ENCODE measurements at regions not wholly inside any gene's neighbourhood (a gene's known extent, or its start where the extent isn't known, plus 50 kb on each side); places are given as distances from the start of the nearest gene placed in this dataset.
"Not testable (repeated sequence)": the region's sequence is repeated elsewhere in the genome, so short reads cannot be mapped to it uniquely, and the experiment has no call there.

DNA sequence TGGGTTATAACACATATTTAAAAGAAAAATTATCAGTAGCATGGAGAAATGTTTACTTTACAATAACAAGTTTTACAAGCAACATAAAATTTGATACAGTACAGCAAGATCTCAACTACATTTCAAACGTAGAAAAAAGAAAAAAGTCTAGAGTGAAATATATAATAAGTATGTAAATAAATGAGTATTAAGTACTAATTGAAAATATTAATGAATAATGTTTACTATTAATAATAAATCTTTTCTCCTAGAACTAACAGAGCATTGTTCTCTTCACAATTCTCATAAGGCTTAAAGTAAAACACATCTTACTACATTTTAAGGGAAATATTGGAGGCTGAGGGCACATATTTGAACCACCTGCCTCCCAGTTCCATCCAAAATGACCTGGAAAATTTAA, 72.1 kb downstream of the TMEM212 start:
- DNase-seq: no peak
- intact Hi-C loops (cut with DNase I): no loop called here
- ATAC-seq: no peak

DNA sequence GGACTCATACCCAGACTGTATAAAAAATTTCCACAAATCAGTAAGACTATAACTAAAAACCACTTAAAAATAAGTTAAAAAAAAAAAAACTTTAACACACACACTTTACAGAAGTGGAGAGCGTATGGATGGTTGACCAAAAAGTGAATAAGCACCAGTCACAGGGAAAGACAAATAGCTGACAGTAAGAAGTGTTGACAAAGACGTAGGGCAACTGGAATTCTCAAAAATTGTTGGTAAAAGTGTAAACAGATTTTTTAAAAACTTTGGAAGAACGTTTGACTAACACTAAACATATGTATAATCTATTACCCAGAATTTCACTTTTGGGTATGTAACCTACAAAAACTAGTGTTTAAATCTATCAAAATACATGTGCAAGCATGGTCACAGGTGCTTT, 73.7 kb downstream of the TMEM212 start:
- DNase-seq (no peak), ATAC-seq (no peak)
- intact Hi-C loops (cut with DNase I): no loop called here

DNA sequence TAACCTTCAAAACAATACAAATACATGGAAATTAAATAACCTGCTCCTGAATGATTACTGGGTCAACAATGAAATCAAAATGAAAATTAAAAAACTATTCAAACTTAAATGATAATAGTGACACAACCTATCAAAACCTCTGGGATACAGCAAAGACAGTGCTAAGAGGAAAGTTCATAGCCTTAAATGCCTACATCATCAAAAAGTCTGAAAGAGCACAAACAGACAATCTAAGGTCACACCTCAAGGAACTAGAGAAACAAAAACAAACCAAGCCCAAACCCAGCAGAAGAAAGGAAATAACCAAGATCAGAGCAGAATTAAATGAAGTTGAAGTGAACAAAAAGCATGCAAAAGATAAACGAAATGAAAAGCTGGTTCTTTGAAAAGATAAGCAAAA, 79.5 kb downstream of the TMEM212 start:
- intact Hi-C loops (cut with DNase I): not testable (repeated sequence)

DNA sequence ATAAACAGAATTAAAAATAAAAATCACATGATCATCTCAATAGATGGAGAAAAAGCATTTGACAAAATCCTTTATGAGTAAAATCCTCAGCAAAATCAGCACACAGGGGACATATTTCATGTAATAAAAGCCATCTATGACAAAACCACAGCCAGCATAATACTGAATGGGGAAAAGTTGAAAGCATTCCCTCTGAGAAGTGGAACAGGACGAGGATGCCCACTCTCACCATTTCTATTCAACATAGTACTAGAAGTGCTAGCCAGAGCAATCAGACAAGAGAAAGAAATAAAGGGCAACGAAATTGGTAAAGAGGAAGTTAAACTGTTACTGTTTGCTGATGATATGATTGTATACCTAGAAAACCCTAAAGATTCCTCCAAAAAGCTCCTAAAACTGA, 80.5 kb downstream of the TMEM212 start:
- ATAC-seq; intact Hi-C loops (cut with DNase I); DNase-seq: not testable (repeated sequence)

More for the DNA sequence above, 79.5 kb downstream of the TMEM212 start:
- not testable (repeated sequence) for DNase-seq, ATAC-seq

DNA sequence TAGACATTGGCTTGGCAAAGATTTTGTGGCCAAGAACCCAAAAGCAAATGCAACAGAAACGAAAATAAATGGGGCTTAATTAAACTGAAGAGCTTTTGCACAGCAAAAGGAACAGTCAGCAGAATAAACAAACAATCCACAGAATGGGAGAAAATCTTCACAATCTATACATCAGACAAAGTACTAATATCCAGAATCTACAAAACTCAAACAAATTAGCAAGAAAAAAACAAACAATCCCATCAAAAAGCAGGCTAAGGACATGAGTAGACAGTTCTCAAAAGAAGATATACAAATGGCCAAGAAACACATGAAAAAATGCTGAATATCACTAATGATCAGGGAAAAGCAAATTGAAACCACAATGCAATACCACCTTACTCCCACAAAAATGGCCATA, 81.7 kb downstream of the TMEM212 start:
- DNase-seq; ATAC-seq; intact Hi-C loops (cut with DNase I): not testable (repeated sequence)

DNA sequence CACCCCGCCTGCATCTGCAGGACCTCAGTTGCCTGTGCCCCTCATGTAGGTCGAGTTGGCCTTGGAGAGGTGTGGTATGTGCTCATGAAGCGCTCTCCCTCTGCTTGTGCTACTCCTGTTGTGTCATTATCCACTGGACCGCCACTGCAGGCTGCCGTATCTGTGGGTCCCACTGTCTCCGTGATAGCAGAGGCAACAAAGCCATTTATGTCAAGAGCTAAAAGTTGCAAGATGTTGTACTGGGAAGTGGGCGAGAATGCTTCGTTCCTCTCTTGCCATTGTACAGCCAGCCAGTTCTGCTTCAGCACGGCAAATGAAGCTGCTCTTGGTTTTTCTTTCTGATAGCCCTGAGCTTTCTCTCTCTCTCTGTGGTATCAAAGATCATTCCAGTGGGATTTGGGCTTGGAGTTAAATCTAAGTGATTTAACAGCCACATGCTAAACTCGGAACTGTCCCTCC, 89.0 kb downstream of the TMEM212 start:
- DNase-seq: no peak
- intact Hi-C loops (cut with DNase I): no loop called here
- no peak for ATAC-seq

DNA sequence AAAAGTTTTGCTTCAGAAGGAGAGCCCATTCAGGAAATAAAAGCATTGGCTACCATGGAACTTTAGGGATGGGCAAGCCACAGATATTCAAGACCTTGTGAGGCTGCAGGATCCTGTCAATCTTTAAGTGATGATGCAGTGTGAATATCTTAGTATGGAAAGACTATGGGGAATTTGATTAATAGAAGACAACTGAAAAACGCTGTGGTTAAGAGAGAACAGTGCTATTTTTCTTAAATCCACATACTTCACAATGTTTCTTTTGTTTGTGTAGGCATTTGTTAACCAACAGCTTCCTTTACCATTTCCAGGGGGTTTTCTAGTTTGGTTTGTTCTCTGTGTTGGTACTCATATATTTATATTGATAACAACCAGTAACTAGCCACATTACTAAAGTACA, 90.3 kb downstream of the TMEM212 start:
- ATAC-seq: no peak
- intact Hi-C loops (cut with DNase I): no loop called here
- no peak for DNase-seq

DNA sequence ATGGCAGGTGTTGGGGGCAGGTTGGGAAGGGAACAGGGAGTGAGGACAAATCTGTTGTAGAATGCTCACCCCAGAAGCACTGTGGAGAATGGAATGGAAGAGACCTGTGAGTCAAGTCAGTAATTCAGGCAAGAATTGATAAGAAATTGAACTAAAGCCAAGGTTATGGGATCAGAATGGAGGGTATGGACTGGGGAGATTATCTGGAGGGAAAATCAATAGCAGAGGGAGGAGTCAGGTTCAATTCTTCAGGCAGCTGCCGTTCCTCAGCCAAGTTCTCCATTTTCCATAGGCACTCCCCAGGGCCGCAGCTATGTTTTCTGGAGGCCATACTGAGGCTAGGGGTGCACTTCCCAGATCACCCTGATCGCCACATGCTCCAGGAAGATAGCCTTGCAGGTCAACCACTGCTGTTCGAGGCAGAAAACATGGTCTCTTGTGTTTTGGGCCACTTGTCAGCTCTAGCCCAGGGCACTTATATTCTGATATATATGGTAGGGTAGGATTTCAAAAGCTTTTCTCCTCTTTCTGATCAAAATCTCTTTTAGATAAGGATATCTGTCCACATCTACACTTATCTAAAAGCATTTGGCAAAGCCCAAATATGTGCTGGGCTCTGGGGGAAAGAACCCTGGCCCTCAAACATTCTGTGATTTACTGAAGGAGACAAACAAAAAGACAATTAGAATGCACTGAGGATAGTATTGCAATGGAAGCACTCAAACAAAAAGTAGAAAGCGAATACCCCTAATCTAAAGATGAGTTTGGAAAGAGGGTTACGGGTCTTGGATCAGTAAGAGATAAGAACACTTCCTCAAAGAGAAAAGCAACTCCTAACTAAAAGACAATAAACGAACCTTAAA, 92.3 kb downstream of the TMEM212 start:
- DNase-seq (no peak), ATAC-seq (no peak)
- intact Hi-C loops (cut with DNase I): no loop called here

DNA sequence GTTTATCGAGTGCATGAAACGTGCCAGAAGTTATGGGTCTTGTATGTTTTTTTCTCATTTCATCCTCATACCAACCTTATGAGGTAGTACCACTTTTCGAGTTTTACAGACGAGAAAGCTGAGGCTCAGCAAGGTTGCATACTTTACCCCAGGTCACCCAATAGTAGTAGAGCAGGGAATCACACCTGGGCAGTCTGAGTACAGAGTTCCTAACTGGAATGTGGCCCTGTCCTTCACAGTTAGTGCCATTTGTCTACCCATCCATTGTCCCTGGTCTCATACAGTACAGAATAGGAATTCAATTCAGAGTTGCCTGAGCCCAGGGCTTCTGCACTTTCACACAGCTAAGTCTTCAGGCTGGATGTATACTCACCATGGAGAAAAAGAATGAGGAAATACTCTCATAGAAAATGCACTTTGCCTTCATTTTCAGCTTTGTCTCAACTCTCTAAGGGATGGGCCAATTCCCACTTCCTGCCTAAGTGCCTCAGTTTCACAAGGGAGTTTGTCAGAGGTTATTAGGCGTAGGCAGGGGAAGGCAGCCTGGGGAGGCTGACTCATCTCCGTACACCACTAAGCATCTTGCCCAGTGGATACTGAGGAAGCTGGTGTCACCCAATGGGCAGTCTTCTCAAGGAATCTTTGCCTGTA, 93.2 kb downstream of the TMEM212 start:
- ATAC-seq: peak; percentile 77 to 79
- intact Hi-C loops (cut with DNase I): no loop called here
- no peak for DNase-seq

DNA sequence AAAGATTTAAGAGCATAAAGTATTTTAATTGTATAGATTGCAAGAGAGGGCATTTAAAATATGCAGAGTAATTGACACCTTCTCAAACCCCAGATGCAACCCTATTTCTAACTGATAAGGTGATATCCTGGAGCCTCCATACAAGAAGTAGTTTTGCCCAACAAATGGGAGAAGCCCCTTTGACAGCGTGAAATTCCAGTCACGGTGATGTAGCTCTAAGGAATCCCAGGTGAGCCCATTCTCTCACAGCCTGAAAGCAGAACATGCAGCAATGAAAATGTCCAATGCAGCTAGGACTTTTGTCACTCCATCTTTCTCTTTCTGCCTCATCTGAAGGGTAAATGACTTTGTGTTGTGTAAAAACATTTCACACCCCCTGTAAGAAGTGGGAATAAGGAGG, 96.4 kb downstream of the TMEM212 start:
- ATAC-seq (no peak), DNase-seq (no peak)
- intact Hi-C loops (cut with DNase I): no loop called here

DNA sequence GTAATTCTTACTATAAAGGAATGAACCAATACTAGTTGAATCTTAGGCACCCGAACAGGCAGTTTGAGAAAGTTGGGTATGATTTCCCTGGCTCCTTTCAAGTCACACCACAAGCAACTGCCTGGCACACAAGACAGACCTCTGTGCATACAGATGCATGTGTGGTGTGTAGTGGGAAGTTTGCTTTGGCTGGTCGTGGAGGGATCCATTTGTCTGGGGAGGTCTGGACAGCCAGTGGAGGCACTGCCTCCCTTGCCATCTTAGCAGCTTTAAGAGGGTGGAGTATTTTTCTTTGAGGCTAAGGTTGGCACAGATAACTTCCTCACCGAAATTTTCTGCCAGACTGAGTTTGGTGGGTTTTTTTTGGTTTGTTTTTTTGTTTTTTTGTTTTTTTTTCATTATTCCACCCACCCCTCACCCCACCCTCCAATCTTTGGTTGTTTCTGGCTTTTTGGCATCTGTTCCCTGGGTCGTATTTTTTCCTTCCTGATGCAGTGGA, 97.1 kb downstream of the TMEM212 start:
- intact Hi-C loops (cut with DNase I): no loop called here
- no peak for DNase-seq
- ATAC-seq: peak in 1 of 2 donors; percentile 27

DNA sequence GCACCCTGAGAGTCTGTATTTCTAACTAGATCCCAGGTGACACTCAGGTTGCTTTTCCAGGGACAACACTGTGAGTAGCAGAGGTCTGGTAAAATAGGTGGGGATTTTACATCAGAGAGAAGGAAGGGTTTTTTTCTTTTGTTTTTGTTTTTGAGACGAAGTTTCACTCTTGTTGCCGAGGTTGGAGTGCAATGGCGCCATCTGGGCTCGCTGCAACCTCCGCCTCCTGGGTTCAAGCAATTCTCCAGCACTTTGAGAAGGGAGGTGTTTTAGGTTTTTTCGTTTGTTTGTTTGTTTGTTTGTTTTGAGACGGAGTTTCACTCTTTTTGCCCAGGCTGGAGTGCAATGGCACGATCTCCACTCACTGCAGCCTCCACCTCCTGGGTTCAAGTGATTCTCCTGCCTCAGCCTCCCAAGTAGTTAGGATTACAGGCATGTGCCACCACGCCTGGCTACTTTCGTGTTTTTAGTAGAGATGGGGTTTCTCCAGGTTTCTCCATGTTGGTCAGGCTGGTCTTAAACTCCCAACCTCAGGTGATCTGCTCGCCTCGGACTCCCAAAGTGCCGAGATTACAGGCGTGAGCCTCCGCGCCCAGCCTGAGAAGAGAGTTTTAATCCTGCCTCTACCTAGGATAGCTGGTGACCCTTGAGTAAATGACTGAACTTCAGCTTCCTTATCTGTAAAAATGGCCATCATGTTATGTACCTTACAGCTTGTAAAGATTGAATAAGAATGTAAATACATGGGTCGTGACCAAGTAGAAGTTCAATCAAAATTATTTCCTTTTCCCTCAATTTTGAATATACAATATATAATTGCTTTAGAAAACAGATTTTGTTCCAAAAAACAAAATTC, 95.9 kb upstream of the FNDC3B start:
- no peak for ATAC-seq
- intact Hi-C loops (cut with DNase I): no loop called here

DNA sequence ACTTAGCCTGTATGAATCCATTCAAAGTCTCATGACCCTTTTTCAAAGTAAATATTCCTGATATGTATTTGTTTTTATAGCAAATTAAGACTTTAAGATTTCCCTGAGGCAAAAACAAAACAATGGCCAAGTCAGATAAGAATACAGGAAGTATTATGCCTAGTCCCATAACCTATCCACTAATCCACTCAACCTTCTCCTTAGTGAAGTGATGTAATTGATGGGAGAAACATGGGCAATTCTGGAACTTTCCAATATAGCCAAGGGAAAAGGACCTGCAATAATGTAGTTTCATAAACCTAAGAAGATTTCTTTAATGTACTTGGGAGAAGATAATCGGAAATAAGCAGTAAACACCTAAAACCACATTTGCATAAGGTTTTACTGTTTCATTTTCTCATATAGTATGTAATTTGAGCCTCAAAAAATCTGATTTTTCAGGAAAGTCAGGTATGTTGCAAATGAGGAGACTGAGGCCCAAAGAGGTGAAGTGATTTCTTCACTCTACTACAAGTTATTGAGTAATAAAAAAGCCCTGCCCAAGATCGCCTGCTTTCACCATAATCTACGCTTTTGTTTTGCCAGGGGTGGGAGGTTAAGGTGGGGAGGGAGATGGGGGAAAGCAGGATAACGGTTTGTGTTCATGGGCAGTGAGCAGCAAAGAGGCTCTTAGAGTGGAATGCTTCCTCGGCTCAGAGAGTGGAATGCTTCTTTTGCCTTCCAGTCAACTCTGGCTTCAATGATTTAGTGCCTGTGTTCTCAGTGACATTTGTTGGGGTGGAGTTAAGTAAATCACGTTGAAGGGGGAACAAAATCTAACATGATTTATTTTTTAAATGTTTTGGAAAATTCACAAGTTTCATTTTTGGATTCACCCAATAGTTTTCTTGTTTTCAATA, 95.0 kb upstream of the FNDC3B start:
- ATAC-seq: peak in 1 of 2 donors; percentile 41
- intact Hi-C loops (cut with DNase I): no loop called here
- no peak for DNase-seq

More for the DNA sequence above, 95.9 kb upstream of the FNDC3B start:
- DNase-seq: no peak

DNA sequence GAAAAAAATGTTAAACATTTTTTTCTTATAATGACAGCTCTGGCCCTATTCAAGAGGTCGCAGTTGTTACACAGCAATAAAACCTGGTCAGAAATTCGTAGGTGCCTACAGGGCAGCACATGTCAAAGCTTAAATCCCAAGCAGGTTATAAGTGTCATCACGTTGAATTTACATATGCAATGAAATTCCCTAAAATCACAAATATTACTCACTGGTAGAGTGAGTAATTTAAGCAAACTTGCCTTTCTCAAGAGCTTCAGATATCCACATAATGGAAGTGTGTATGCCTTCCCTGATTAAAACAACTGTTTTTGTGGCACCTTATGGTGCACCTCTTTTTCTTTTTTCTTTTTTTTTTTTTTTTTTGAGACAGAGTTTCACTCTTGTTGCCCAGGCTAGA, 90.7 kb upstream of the FNDC3B start:
- ATAC-seq (no peak), DNase-seq (no peak)
- intact Hi-C loops (cut with DNase I): no loop called here

DNA sequence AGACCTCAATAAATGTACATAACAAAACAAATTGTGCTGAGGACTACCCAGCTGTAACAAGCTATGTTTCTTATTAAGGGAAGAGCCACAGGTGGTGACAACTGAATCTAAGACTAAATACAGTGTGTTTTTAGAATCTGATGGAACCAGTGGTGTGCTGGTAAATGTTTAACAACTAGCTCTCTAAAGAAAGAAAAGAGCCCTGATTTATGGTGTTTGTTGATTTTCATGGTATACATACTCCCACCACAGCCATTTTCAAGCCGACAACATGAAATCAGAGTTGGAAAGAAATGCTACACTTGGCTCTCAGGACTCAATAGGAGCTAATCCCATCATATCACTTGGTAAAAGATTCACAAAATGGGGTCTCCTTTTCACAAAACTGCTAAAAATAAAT, 89.8 kb upstream of the FNDC3B start:
- ATAC-seq: no peak
- intact Hi-C loops (cut with DNase I): no loop called here
- no peak for DNase-seq

DNA sequence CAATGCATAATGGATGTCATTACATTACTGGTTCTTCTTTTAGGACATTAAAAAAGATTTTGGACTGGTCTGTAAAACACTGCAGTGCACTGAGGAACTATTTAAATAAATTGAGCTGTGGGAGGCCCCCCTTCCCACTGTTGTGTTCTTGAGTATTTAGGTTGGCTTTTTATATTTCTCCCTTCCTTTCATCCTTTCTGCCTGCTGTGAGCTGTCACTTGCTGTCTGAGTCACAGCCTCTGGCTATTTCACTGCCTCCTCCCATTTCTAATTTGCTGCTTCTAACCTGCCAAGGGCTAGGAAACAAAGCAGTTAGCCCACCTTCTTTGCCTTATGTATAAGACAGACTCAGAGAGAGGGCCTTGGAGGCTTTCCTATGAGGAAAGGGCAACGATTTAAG, 89.0 kb upstream of the FNDC3B start:
- intact Hi-C loops (cut with DNase I): no loop called here
- DNase-seq (no peak), ATAC-seq (peak in 1 of 2 donors; percentile 32)

DNA sequence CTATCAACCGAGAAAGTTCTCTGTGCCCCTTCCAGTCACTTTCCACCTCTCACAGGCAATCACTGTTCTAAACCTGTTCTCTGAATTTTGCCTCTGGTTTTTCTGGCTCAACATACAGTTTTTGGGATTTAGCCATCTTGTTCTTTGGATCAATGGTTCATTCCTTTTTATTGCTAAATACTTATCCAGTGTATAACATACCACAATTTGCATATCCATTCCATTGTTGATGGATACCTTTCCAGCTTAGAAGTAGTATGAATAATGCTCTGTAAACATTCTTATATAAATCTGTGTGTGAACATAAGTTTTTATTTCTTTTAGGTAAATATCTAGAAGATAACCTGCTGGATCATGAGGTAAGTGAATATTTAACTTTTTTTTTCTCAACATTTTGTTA, 87.8 kb upstream of the FNDC3B start:
- intact Hi-C loops (cut with DNase I): no loop called here
- ATAC-seq: no peak
- DNase-seq: no peak

DNA sequence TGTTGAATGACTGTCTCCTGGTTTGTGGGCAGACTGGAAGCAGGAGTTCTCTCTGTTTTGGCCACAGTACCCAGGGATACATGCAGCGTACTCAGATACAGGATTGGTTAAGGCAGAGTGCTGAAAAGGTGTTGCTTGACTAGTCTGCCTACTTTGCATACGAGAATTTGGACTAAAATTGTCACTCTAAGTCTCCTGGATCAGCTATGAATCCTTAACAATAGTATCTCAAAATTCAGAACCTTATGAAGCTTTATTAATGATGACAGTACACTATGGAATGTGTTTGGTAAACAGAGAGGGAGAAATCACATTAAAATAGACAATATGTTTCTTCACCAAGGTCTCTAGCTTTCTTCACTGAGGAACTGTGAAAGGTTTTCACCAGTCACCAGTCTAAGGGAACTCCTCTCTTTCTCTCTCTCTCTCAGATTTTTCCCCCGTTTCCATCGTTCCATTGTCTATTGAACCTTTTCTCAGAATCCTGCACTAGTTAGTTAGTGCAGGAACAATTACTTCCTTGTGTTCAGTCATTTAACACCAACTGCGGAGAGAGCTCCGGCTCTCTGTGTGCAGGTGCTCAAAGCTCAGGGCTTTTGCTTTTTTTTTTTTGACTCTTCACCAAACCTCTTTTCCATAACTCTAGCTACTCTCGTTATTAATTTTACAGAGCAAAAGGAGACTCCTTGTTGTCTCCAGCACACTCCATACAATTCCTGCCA, 85.9 kb upstream of the FNDC3B start:
- DNase-seq (no peak), ATAC-seq (no peak)
- intact Hi-C loops (cut with DNase I): no loop called here
